ENCODE measurements at regions not wholly inside any gene's neighbourhood (a gene's known extent, or its start where the extent isn't known, plus 50 kb on each side); places are given as distances from the start of the nearest gene placed in this dataset.

DNA sequence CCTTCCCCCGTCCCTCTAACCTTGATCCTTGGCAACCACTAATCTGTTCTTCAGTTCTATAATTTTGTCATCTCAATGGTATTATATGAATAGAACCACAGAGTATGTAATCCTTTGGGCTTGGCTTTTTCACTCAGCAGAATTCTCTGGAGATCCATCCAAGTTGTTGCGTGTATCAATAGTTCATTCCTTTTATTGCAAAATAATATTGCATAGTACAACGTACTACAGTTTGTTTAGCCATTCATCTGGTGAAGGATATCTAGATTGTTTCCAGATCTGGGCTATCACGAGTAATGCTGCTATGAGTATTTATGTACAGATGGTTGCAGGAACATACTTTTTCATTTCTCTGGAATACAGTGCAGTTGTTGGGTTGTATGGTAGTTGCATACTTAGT is 76.2 kb downstream of the PLXNA1 start:
- no peaks in the 10 kb centered on the region for H3K9me3 ChIP-seq (ENCODE audit: control insufficient read depth in 2 of 2, low read length in 2 of 2)
- no peaks in the 10 kb centered on the region for H3K27me3 ChIP-seq (ENCODE audit: control insufficient read depth in 2 of 2, insufficient read depth in 2 of 2, low read length in 2 of 2)
- no peaks in the 10 kb centered on the region for H3K4me1 ChIP-seq (ENCODE audit: control insufficient read depth in 2 of 2, insufficient read depth in 2 of 2, low read length in 2 of 2)
- H3K27ac ChIP-seq (ENCODE audit: low read depth in 2 of 2, low read length in 2 of 2), result no peak overlapping the region
- H3K9ac ChIP-seq (ENCODE audit: low read depth in 1 of 2, low read length in 2 of 2), result no peak overlapping the region
- no peak overlapping the region for H3K4me3 ChIP-seq (ENCODE audit: low read length in 2 of 2)
- H3K36me3 ChIP-seq (ENCODE audit: control insufficient read depth in 2 of 2, insufficient read depth in 2 of 2, low read length in 2 of 2), result no peaks in the 10 kb centered on the region

DNA sequence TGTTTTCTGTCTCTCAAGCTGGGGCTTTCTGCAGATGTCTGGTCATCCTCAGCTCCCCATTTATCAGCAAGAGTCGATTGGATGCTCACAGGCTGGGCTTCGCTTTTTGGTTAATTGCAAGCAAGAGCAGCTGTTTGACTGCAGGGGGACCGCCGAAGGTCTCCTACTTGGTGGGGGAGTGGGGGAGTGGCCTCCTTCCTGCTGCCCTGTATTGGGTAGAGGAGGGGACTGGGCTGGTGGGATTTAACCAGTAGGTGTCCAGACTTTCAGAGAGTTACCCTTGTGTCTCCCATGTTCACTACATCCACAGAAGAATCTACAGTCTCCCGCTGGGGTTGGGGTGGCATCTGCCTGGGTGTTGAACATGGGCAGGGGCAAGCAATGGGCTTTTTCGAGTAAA is 78.7 kb downstream of the PLXNA1 start:
- Histone ChIP-seq H3K27ac (ENCODE audit: low read depth in 2 of 2, low read length in 2 of 2) (no peak overlapping the region), H3K36me3 (ENCODE audit: control insufficient read depth in 2 of 2, insufficient read depth in 2 of 2, low read length in 2 of 2) (no peaks in the 10 kb centered on the region), H3K9me3 (ENCODE audit: control insufficient read depth in 2 of 2, low read length in 2 of 2) (no peaks in the 10 kb centered on the region), H3K4me1 (ENCODE audit: control insufficient read depth in 2 of 2, insufficient read depth in 2 of 2, low read length in 2 of 2) (no peaks in the 10 kb centered on the region), H3K4me3 (ENCODE audit: low read length in 2 of 2) (no peak overlapping the region), H3K9ac (ENCODE audit: low read depth in 1 of 2, low read length in 2 of 2) (no peak overlapping the region), H3K27me3 (ENCODE audit: control insufficient read depth in 2 of 2, insufficient read depth in 2 of 2, low read length in 2 of 2) (peaks cover 0 to 2% of the 10 kb centered on the region in 2 donors)

DNA sequence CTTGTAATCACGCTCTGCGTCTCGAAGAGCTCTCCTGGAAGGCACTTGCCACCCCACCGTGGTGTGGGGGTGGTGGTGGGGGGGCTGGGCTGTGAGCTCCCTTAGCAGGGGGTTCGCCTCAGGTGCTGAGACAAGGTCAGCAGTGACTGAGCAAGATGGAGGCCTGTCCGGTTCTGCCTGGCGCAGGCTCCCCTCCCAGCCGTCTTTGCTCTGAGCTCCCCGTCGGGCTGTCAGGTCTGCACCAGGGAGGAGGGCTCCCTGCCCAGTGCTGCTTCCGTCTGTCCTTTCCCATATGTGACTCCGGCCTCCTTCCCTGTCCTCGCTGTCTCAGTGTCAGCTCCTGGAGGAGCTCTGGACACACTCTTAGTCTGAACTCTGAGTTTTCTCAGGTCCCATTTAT is 80.0 kb downstream of the PLXNA1 start:
- Histone ChIP-seq H3K4me1 (ENCODE audit: control insufficient read depth in 2 of 2, insufficient read depth in 2 of 2, low read length in 2 of 2) (no peaks in the 10 kb centered on the region), H3K36me3 (ENCODE audit: control insufficient read depth in 2 of 2, insufficient read depth in 2 of 2, low read length in 2 of 2) (no peaks in the 10 kb centered on the region), H3K9me3 (ENCODE audit: control insufficient read depth in 2 of 2, low read length in 2 of 2) (no peaks in the 10 kb centered on the region), H3K4me3 (ENCODE audit: low read length in 2 of 2) (no peak overlapping the region), H3K27me3 (ENCODE audit: control insufficient read depth in 2 of 2, insufficient read depth in 2 of 2, low read length in 2 of 2) (peaks cover 0 to 2% of the 10 kb centered on the region in 2 donors), H3K9ac (ENCODE audit: low read depth in 1 of 2, low read length in 2 of 2) (no peak overlapping the region), H3K27ac (ENCODE audit: low read depth in 2 of 2, low read length in 2 of 2) (no peak overlapping the region)

DNA sequence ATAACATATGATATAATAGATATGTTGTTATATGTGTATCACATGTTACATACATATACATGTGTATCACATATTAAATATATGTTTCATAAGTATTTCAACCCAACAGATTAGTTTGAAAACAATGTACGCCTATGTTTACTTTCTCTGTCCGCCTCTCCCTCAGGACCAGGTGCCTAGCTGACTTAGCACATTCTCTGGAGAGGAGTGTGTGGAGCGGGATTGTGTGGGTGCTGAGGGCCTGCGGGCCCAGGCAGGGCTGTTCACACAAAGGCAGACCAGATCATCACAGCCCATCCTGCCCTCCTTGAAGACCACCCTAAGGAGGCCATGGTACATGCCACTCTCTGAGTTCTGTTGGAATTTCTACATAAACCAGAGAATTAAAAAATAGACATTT is 81.0 kb downstream of the PLXNA1 start:
- Histone ChIP-seq H3K36me3 (ENCODE audit: control insufficient read depth in 2 of 2, insufficient read depth in 2 of 2, low read length in 2 of 2) (no peaks in the 10 kb centered on the region), H3K27me3 (ENCODE audit: control insufficient read depth in 2 of 2, insufficient read depth in 2 of 2, low read length in 2 of 2) (peaks cover 0 to 6% of the 10 kb centered on the region in 2 donors), H3K27ac (ENCODE audit: low read depth in 2 of 2, low read length in 2 of 2) (no peak overlapping the region), H3K9ac (ENCODE audit: low read depth in 1 of 2, low read length in 2 of 2) (no peak overlapping the region), H3K4me3 (ENCODE audit: low read length in 2 of 2) (no peak overlapping the region), H3K9me3 (ENCODE audit: control insufficient read depth in 2 of 2, low read length in 2 of 2) (no peaks in the 10 kb centered on the region), H3K4me1 (ENCODE audit: control insufficient read depth in 2 of 2, insufficient read depth in 2 of 2, low read length in 2 of 2) (no peaks in the 10 kb centered on the region)

DNA sequence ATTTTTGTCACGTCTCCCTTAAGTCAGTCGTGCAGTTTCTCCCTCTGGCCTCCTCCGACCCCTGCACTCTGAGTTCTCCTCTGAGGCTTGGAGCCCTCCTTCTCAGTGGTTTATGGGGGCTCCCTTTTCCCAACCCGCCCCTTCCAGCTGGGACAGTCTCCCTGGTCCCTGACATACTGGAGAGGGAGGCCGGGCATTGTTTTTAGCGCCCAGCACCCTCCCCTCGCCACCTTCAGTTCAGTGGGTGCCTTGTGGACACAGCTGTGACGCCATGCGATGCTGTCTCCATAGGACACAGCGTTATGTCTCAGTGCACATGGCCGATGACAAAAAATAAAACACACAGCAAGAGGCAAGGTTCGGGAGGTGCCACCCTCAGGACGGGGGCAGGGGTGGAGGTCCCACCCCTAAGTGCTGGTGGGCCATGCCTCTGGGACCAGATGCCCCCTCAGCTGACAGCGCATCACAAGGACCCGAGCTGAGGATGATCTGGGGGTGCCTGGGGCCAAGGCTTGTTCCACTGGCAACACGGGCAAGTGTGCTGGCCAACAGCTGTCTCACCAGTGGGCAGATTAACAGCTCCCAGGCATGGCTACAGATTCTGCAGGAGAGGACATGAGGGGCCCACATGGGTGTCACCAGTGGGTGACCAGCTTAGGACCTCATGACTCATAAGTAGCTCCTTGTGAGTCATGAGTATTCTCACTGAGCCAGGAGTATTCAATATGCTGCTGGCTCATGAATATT is 81.6 kb downstream of the PLXNA1 start:
- Histone ChIP-seq H3K4me1 (ENCODE audit: control insufficient read depth in 2 of 2, insufficient read depth in 2 of 2, low read length in 2 of 2) (no peaks in the 10 kb centered on the region), H3K9me3 (ENCODE audit: control insufficient read depth in 2 of 2, low read length in 2 of 2) (no peaks in the 10 kb centered on the region), H3K27ac (ENCODE audit: low read depth in 2 of 2, low read length in 2 of 2) (no peak overlapping the region), H3K9ac (ENCODE audit: low read depth in 1 of 2, low read length in 2 of 2) (no peak overlapping the region), H3K27me3 (ENCODE audit: control insufficient read depth in 2 of 2, insufficient read depth in 2 of 2, low read length in 2 of 2) (peaks cover 0 to 6% of the 10 kb centered on the region in 2 donors), H3K4me3 (ENCODE audit: low read length in 2 of 2) (no peak overlapping the region), H3K36me3 (ENCODE audit: control insufficient read depth in 2 of 2, insufficient read depth in 2 of 2, low read length in 2 of 2) (no peaks in the 10 kb centered on the region)

DNA sequence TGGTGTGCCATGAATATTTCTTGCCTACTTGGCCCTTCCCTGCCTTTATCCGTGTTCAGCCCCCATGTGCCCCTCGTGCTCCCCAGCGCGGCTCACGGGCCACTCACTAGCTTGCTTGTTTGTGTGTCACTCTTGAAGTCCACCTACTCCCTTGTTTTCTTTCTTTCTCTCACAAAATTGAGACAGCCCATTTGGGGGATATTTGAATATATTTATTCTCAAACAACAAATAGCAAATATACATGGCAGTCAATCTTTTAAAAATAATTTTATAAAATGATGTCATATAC is 82.2 kb downstream of the PLXNA1 start:
- no peaks in the 10 kb centered on the region for H3K36me3 ChIP-seq (ENCODE audit: control insufficient read depth in 2 of 2, insufficient read depth in 2 of 2, low read length in 2 of 2)
- H3K9me3 ChIP-seq (ENCODE audit: control insufficient read depth in 2 of 2, low read length in 2 of 2), result no peaks in the 10 kb centered on the region
- H3K4me1 ChIP-seq (ENCODE audit: control insufficient read depth in 2 of 2, insufficient read depth in 2 of 2, low read length in 2 of 2), result no peaks in the 10 kb centered on the region
- H3K9ac ChIP-seq (ENCODE audit: low read depth in 1 of 2, low read length in 2 of 2), result no peak overlapping the region
- H3K27me3 ChIP-seq (ENCODE audit: control insufficient read depth in 2 of 2, insufficient read depth in 2 of 2, low read length in 2 of 2), result peaks cover 0 to 6% of the 10 kb centered on the region in 2 donors
- no peak overlapping the region for H3K4me3 ChIP-seq (ENCODE audit: low read length in 2 of 2)
- no peak overlapping the region for H3K27ac ChIP-seq (ENCODE audit: low read depth in 2 of 2, low read length in 2 of 2)

DNA sequence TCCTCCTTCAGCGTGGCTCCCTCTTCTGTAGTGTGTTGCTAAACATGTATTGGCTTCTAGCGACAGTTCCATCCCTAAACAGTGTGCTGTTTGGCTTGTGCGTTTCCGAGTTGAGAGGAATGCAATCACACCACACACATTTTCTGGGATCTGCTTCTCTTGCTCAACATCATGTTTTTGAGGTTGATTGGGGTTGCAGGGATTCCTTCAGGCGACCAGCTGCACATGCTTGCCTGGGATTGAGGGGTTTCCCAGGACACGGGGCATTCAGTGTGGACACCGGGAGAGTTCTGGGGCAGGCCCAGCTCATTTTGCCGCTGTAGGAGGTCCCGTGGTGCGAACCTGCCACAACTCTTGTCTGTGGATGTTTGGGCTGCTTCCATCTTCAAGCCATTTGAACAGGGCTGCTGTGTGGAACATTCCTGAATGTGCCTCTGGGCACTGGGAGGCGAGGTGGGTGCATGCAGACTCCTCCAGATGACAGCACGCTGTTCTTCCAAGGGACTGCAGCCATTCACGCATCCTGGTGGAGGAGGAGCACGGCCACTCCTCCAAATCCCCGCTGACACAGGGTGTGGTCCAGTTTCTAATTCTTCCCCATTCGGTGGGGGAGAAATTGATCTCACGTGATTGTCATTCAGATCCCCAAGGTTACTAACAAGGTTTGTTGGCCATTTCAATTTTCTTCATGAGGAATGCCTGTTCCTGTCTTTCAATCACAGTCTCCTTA is 82.8 kb downstream of the PLXNA1 start:
- Histone ChIP-seq H3K4me1 (ENCODE audit: control insufficient read depth in 2 of 2, insufficient read depth in 2 of 2, low read length in 2 of 2) (no peaks in the 10 kb centered on the region), H3K27me3 (ENCODE audit: control insufficient read depth in 2 of 2, insufficient read depth in 2 of 2, low read length in 2 of 2) (peaks cover 0 to 6% of the 10 kb centered on the region in 2 donors), H3K4me3 (ENCODE audit: low read length in 2 of 2) (no peak overlapping the region), H3K36me3 (ENCODE audit: control insufficient read depth in 2 of 2, insufficient read depth in 2 of 2, low read length in 2 of 2) (no peaks in the 10 kb centered on the region), H3K9me3 (ENCODE audit: control insufficient read depth in 2 of 2, low read length in 2 of 2) (no peaks in the 10 kb centered on the region), H3K27ac (ENCODE audit: low read depth in 2 of 2, low read length in 2 of 2) (no peak overlapping the region), H3K9ac (ENCODE audit: low read depth in 1 of 2, low read length in 2 of 2) (no peak overlapping the region)

DNA sequence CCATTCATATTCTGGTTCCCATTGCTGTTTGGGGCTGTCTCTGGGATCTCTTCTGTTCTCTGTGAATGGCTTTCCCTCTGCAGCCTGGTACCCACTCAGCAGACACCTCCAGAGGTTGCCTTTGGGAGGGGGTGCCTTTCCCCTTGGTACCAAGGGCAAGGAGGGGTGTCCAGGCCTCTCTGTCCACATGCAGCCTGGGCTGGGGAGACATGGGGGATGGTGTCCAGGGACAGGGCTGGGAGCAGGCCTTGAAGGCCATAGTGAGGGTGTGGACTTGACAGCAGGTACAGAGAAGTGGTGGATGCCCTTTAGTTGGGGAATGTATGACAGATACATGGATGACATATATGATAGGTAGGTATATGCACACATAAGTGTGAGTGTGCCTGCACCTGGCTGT is 83.7 kb downstream of the PLXNA1 start:
- Histone ChIP-seq H3K9ac (ENCODE audit: low read depth in 1 of 2, low read length in 2 of 2) (no peak overlapping the region), H3K27me3 (ENCODE audit: control insufficient read depth in 2 of 2, insufficient read depth in 2 of 2, low read length in 2 of 2) (peaks cover 0 to 6% of the 10 kb centered on the region in 2 donors), H3K9me3 (ENCODE audit: control insufficient read depth in 2 of 2, low read length in 2 of 2) (no peaks in the 10 kb centered on the region), H3K27ac (ENCODE audit: low read depth in 2 of 2, low read length in 2 of 2) (no peak overlapping the region), H3K36me3 (ENCODE audit: control insufficient read depth in 2 of 2, insufficient read depth in 2 of 2, low read length in 2 of 2) (no peaks in the 10 kb centered on the region), H3K4me3 (ENCODE audit: low read length in 2 of 2) (no peak overlapping the region), H3K4me1 (ENCODE audit: control insufficient read depth in 2 of 2, insufficient read depth in 2 of 2, low read length in 2 of 2) (no peaks in the 10 kb centered on the region)

DNA sequence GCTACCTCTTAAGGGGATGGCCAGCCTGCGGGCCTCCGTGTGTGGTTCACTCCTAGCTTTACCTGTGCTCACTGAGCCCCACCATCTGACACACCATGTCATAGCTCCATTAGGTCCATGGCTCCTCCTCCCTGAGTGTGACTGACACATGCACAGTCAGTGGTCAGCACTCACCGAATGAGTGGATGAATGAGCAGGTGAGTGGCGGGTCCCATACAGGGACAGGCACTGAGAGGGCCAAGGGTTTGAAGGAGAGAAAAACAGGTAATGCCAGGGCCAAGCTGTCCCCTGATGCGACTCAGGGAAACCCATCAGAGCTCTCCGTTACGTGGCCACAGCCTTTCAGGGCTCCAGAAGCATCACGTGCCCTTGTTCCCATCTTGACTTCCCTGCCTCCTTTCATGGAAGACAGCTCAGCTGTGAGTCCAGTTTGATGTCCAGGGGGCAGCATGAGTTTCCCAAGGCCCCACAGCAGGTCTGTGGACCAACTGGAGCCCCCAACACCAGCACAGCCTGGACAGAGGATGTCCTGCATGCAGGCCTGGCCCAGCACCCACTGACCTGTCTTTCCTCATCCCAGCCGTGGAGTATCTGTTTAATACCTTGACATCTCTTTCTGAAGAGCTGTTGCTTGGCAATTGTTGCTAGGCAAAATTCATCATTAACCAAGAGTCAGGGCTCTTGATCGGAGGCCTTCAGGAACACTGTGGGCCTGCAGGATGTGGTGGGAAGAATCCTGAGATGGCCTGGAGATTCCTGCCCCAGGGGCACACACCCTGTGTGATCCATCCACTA is 84.4 kb downstream of the PLXNA1 start:
- peaks cover 0 to 6% of the 10 kb centered on the region in 2 donors for H3K27me3 ChIP-seq (ENCODE audit: control insufficient read depth in 2 of 2, insufficient read depth in 2 of 2, low read length in 2 of 2)
- no peaks in the 10 kb centered on the region for H3K36me3 ChIP-seq (ENCODE audit: control insufficient read depth in 2 of 2, insufficient read depth in 2 of 2, low read length in 2 of 2)
- no peak overlapping the region for H3K27ac ChIP-seq (ENCODE audit: low read depth in 2 of 2, low read length in 2 of 2)
- H3K4me3 ChIP-seq (ENCODE audit: low read length in 2 of 2), result no peak overlapping the region
- H3K4me1 ChIP-seq (ENCODE audit: control insufficient read depth in 2 of 2, insufficient read depth in 2 of 2, low read length in 2 of 2), result no peaks in the 10 kb centered on the region
- no peak overlapping the region for H3K9ac ChIP-seq (ENCODE audit: low read depth in 1 of 2, low read length in 2 of 2)
- H3K9me3 ChIP-seq (ENCODE audit: control insufficient read depth in 2 of 2, low read length in 2 of 2), result no peaks in the 10 kb centered on the region

DNA sequence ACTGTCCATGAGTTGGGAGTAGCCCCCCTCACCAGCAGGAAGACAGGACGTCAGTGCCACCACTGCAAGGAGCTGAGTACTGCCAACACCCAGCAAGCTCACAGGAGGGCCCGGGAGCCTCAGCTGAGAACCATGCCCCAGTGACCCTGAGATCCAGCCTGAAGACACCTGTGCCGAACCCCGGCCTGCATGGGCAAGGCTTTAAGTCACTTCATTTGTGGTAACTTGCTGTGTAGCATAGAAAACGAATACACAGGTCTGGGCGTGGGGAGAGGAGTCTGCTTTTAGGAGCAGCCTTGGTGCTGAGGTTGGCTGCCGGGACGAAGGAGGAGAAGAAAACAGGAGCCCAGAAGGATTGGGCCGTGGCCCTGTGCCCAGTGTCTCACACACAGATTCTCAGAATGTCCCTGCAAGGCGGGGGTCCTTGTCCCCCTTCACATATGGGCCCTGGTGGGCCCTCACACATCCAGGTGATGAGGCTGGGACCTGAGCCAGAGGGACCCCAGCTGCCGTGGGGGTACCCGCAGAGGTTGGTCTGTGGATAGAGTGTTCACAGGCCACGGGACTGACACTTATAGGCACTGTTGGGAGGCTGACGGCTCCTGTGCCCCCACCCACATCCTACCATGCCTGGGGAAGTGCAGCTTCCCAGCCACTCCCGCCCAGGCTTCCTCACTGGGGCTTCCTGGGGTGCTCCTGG is 85.3 kb downstream of the PLXNA1 start:
- peaks cover 0 to 6% of the 10 kb centered on the region in 2 donors for H3K27me3 ChIP-seq (ENCODE audit: control insufficient read depth in 2 of 2, insufficient read depth in 2 of 2, low read length in 2 of 2)
- no peak overlapping the region for H3K9ac ChIP-seq (ENCODE audit: low read depth in 1 of 2, low read length in 2 of 2)
- H3K4me3 ChIP-seq (ENCODE audit: low read length in 2 of 2), result no peak overlapping the region
- H3K36me3 ChIP-seq (ENCODE audit: control insufficient read depth in 2 of 2, insufficient read depth in 2 of 2, low read length in 2 of 2), result no peaks in the 10 kb centered on the region
- no peaks in the 10 kb centered on the region for H3K4me1 ChIP-seq (ENCODE audit: control insufficient read depth in 2 of 2, insufficient read depth in 2 of 2, low read length in 2 of 2)
- H3K27ac ChIP-seq (ENCODE audit: low read depth in 2 of 2, low read length in 2 of 2), result no peak overlapping the region
- H3K9me3 ChIP-seq (ENCODE audit: control insufficient read depth in 2 of 2, low read length in 2 of 2), result no peaks in the 10 kb centered on the region

Data from mucosa of rectum (tissue), 2 donors.